ENCODE measurements at regions not wholly inside any gene's neighbourhood (a gene's known extent, or its start where the extent isn't known, plus 50 kb on each side); places are given as distances from the start of the nearest gene placed in this dataset.

DNA sequence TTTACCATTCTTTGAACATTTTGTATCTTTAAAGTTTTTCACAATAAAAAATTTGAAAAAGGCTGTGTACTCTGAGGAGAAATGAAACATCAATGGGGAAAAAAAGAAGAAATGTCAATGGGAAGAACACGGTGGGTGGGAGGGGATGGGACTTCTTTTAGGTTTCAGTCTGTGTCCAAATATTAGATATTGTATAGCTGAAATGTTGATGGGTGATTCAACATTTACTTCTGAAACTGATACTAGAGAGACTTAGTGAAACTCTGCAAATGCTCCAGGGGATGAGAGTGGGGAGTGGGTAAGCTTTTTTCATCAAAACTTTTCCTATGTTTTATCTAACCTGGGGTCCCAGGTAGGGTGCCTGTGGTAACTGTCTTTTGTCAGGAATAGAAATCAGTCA, 311.9 kb downstream of the MAN2A1 start:
- no peak overlapping the region for H2AFZ ChIP-seq (ENCODE audit: low read length)
- DNase-seq (ENCODE audit: low read depth in 1 of 2, low spot score in 2 of 2) (no peak), FAIRE-seq (no peak)
- no peak overlapping the region for H3K4me2 ChIP-seq (ENCODE audit: insufficient read depth in 1 of 2, low read depth in 2 of 2, low read length in 2 of 2)
- H3K4ac ChIP-seq (replicated peaks; ENCODE audit: insufficient read length, low read depth, low read length): no peak overlapping the region
- no peak overlapping the region for H4K8ac ChIP-seq (ENCODE audit: extremely low read depth, insufficient read depth, low read length)
- no peak overlapping the region for H4K5ac ChIP-seq (ENCODE audit: insufficient read length, low read depth, low read length)
- H3K23me2 ChIP-seq (ENCODE audit: low read depth, low read length): no peaks in the 10 kb centered on the region; the same call in 1 of the 2 replicates
- H3K56ac ChIP-seq (replicated peaks; ENCODE audit: insufficient read length, low read depth, low read length): no peak overlapping the region
- TF ChIP-seq EGR1 (IDR thresholded peaks at IDR 0.05; ENCODE audit: borderline replicate concordance, low read depth, low read length) (no peak), ASH2L (IDR thresholded peaks at IDR 0.05; ENCODE audit: low read length) (no peak), SAP30 (IDR thresholded peaks at IDR 0.05; ENCODE audit: insufficient read depth, insufficient replicate concordance, low read length) (no peak), EP300 (IDR thresholded peaks at IDR 0.05; ENCODE audit: borderline replicate concordance in 1 of 2, low read depth in 2 of 2, low read length in 2 of 2) (no peak), BRCA1 (IDR thresholded peaks at IDR 0.05; ENCODE audit: low read depth, low read length) (no peak), GABPA (IDR thresholded peaks at IDR 0.05; ENCODE audit: borderline replicate concordance, insufficient read depth, low read length) (no peak), CREB1 (IDR thresholded peaks at IDR 0.05) (no peak), ZNF274 (IDR thresholded peaks at IDR 0.05; ENCODE audit: borderline replicate concordance, extremely low read depth, low read length) (no peak), TEAD4 (IDR thresholded peaks at IDR 0.05; ENCODE audit: low read depth, low read length) (no peak)
- TF ChIP-seq, protein P1, sequence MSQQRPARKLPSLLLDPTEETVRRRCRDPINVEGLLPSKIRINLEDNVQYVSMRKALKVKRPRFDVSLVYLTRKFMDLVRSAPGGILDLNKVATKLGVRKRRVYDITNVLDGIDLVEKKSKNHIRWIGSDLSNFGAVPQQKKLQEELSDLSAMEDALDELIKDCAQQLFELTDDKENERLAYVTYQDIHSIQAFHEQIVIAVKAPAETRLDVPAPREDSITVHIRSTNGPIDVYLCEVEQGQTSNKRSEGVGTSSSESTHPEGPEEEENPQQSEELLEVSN (IDR thresholded peaks at IDR 0.05): no peak
- TF ChIP-seq, protein P2, sequence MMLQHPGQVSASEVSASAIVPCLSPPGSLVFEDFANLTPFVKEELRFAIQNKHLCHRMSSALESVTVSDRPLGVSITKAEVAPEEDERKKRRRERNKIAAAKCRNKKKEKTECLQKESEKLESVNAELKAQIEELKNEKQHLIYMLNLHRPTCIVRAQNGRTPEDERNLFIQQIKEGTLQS (IDR thresholded peaks at IDR 0.05; ENCODE audit: insufficient read depth, low read depth, low read length): no peak
- H3K18ac ChIP-seq (ENCODE audit: extremely low read depth, low read length): no peak overlapping the region
- H3K79me1 ChIP-seq (ENCODE audit: low read depth, low read length): no peaks in the 10 kb centered on the region
- no peak overlapping the region for H2BK20ac ChIP-seq (ENCODE audit: low read length)
- peaks cover 0 to 11% (median 3%) of the 10 kb centered on the region in 4 experiments; a peak in 3 of 7 replicates for H3K4me1 ChIP-seq (replicated peaks in 1 of 4; ENCODE audit: control insufficient read depth in 3 of 4, insufficient read depth in 4 of 4, low read length in 3 of 4)
- H3K9ac ChIP-seq (replicated peaks in 1 of 4; ENCODE audit: extremely low read depth in 1 of 4, low read depth in 3 of 4, low read length in 3 of 4): no peak overlapping the region
- no peak overlapping the region for H2BK12ac ChIP-seq (ENCODE audit: low read depth, low read length)
- H3K14ac ChIP-seq (ENCODE audit: insufficient read length): no peak overlapping the region
- no peak overlapping the region for H3K27ac ChIP-seq (ENCODE audit: low read depth, low read length)
- H3K23ac ChIP-seq (ENCODE audit: insufficient read length): no peak overlapping the region
- no peak overlapping the region for H2BK15ac ChIP-seq (ENCODE audit: low read length)
- no peak overlapping the region for H2BK120ac ChIP-seq (replicated peaks; ENCODE audit: low read depth, low read length)
- H3K4me3 ChIP-seq (ENCODE audit: extremely low read depth in 1 of 4, insufficient read depth in 2 of 4, low read depth in 3 of 4, low read length in 4 of 4): no peak overlapping the region
- H3K9me3 ChIP-seq (ENCODE audit: insufficient read depth in 2 of 2, low read depth in 1 of 2, low read length in 1 of 2): no peaks in the 10 kb centered on the region
- H3K27me3 ChIP-seq (replicated peaks in 1 of 4; ENCODE audit: control insufficient read depth in 3 of 4, extremely low read depth in 1 of 4, insufficient read depth in 3 of 4, low read length in 3 of 4): no peaks in the 10 kb centered on the region
- POLR2A ChIA-PET (ENCODE audit: partially characterized antibody): no interaction called here
- WGBS, 2 experiments (ENCODE audit: extremely low coverage in 1 of 2, insufficient coverage in 1 of 2, insufficient read length in 1 of 2, insufficient replicate concordance in 2 of 2, low coverage in 1 of 2, low lambda C conversion rate in 2 of 2, missing lambda C conversion rate in 1 of 2): 67% methylated on average over 1 of the region's 1 CpG; no CpG with 5 or more reads in 1 of the 2 experiments
- no peak overlapping the region for H4K91ac ChIP-seq (replicated peaks; ENCODE audit: insufficient read length, low read length)
- no peak overlapping the region for H2AK5ac ChIP-seq (ENCODE audit: low read depth, low read length)
- CTCF ChIA-PET (ENCODE audit: partially characterized antibody): no interaction called here
- H3K36me3 ChIP-seq (ENCODE audit: control insufficient read depth in 2 of 4, insufficient read depth in 4 of 4, low read length in 3 of 4): no peaks in the 10 kb centered on the region
- no peaks in the 10 kb centered on the region for H4K20me1 ChIP-seq (replicated peaks in 1 of 2; ENCODE audit: control insufficient read depth in 1 of 2, insufficient read depth in 2 of 2, low read length in 2 of 2)
- H2BK5ac ChIP-seq (ENCODE audit: low read depth, low read length): no peak overlapping the region
- H3K79me2 ChIP-seq (ENCODE audit: control insufficient read depth in 1 of 2, insufficient read depth in 2 of 2, low read length in 2 of 2): no peaks in the 10 kb centered on the region
